GM18907 (cell line): ENCODE measurements at regions not wholly inside any gene's neighbourhood (a gene's known extent, or its start where the extent isn't known, plus 50 kb on each side); places are given as distances from the start of the nearest gene placed in this dataset.
A peak's percentile ranks its signal among the peaks of the same experiment; 100 is the strongest.

ENCODE experiments used
- ATAC-seq: cut with Tn5 transposase; IDR thresholded peaks from one replicate; pipeline ENCODE4 v1.9.1; 2021; ENCODE audit warnings: mild to moderate bottlenecking, moderate library complexity; ENCODE audit not compliant: unreplicated experiment

GRCh38 chr1:106680216-106680615 lies 376.3 kb upstream of the PRMT6 start:
- no peak for ATAC-seq

- no peak for ATAC-seq
Measured at GRCh38 chr1:106680776-106681344, 375.6 kb upstream of the PRMT6 start.

- no peak for ATAC-seq
Measured at GRCh38 chr1:106681939-106682522, 374.4 kb upstream of the PRMT6 start.

- no peak for ATAC-seq
Measured at GRCh38 chr1:106688446-106688845, 368.0 kb upstream of the PRMT6 start.

- no peak for ATAC-seq
Measured at GRCh38 chr1:106698660-106699059, 357.8 kb upstream of the PRMT6 start.

GRCh38 chr1:106699433-106699832 lies 357.0 kb upstream of the PRMT6 start:
- ATAC-seq, result no peak

GRCh38 chr1:106700211-106700610 lies 356.3 kb upstream of the PRMT6 start:
- ATAC-seq, result no peak

GRCh38 chr1:106705971-106706370 lies 350.5 kb upstream of the PRMT6 start:
- no peak for ATAC-seq

GRCh38 chr1:106717591-106717990 lies 338.9 kb upstream of the PRMT6 start:
- no peak for ATAC-seq

GRCh38 chr1:106721790-106722189 lies 334.7 kb upstream of the PRMT6 start:
- no peak for ATAC-seq

- no peak for ATAC-seq
Measured at GRCh38 chr1:106722466-106722865, 334.0 kb upstream of the PRMT6 start.

GRCh38 chr1:106727171-106727570 lies 329.3 kb upstream of the PRMT6 start:
- peak; percentile 99 for ATAC-seq

GRCh38 chr1:106746448-106747085 lies 309.9 kb upstream of the PRMT6 start:
- no peak for ATAC-seq

- ATAC-seq, result no peak
Measured at GRCh38 chr1:106747232-106747631, 309.2 kb upstream of the PRMT6 start.

GRCh38 chr1:106747791-106748190 lies 308.7 kb upstream of the PRMT6 start:
- ATAC-seq, result no peak

GRCh38 chr1:106748606-106749005 lies 307.9 kb upstream of the PRMT6 start:
- no peak for ATAC-seq

- ATAC-seq, result no peak
Measured at GRCh38 chr1:106749491-106749890, 307.0 kb upstream of the PRMT6 start.

GRCh38 chr1:106749906-106750305 lies 306.6 kb upstream of the PRMT6 start:
- no peak for ATAC-seq

GRCh38 chr1:106751002-106751401 lies 305.5 kb upstream of the PRMT6 start:
- ATAC-seq, result no peak

GRCh38 chr1:106753066-106753465 lies 303.4 kb upstream of the PRMT6 start:
- no peak for ATAC-seq

- no peak for ATAC-seq
Measured at GRCh38 chr1:106754957-106755356, 301.5 kb upstream of the PRMT6 start.

- no peak for ATAC-seq
Measured at GRCh38 chr1:106755682-106756406, 300.6 kb upstream of the PRMT6 start.
